MCF 10A (cell line): ENCODE measurements at regions not wholly inside any gene's neighbourhood (a gene's known extent, or its start where the extent isn't known, plus 50 kb on each side); places are given as distances from the start of the nearest gene placed in this dataset.

ENCODE experiments used
- BruUV-seq: library from RNA; stranded (reverse); fragments of 400-500 nt; replicated peaks from 2 replicates; lab custom pipeline; 2021; lab: Mats Ljungman, UMichigan
- CTCF ChIA-PET: fragments of 300-600 bp; sonication (Branson Sonifier 250); formaldehyde crosslinking; extraction: SDS; loops from one replicate; lab custom pipeline; 2021; ENCODE audit warnings: antibody characterized with exemption, inconsistent platforms; lab: Yijun Ruan, JAX
- POLR2A ChIA-PET: fragments of 300-600, 350-650 bp; sonication (Branson Sonifier 250); formaldehyde crosslinking; extraction: SDS; loops from one replicate; lab custom pipeline; 2020; ENCODE audit warnings: antibody characterized with exemption, inconsistent platforms; lab: Yijun Ruan, JAX
- DNase-seq: peaks from one replicate; pipeline ENCODE4 v3.0.0-alpha.2; 2018; ENCODE audit not compliant: unreplicated experiment
- H3K27ac Mint-ChIP-seq: one replicate; pipeline ENCODE4 v1.8.0; 2022; ENCODE audit warnings: mild to moderate bottlenecking, low read depth, mixed read lengths; ENCODE audit not compliant: unreplicated experiment
- H3K27me3 Mint-ChIP-seq: one replicate; pipeline ENCODE4 v1.8.0; 2022; ENCODE audit warnings: mixed read lengths; ENCODE audit not compliant: insufficient read depth, unreplicated experiment
- H3K36me3 Mint-ChIP-seq: one replicate; pipeline ENCODE4 v1.8.0; 2022; ENCODE audit warnings: mild to moderate bottlenecking, moderate library complexity, mixed read lengths; ENCODE audit not compliant: insufficient read depth, unreplicated experiment
- H3K4me1 Mint-ChIP-seq: one replicate; pipeline ENCODE4 v1.8.0; 2022; ENCODE audit warnings: mixed read lengths; ENCODE audit not compliant: insufficient read depth, unreplicated experiment
- H3K4me3 Mint-ChIP-seq: one replicate; pipeline ENCODE4 v1.8.0; 2022; ENCODE audit warnings: mild to moderate bottlenecking, moderate library complexity, mixed read lengths; ENCODE audit not compliant: unreplicated experiment
- H3K9me3 Mint-ChIP-seq: one replicate; pipeline ENCODE4 v1.8.0; 2022; ENCODE audit warnings: mixed read lengths; ENCODE audit not compliant: unreplicated experiment
- CTCF ChIP-seq: fragments of 200-600 bp; IDR thresholded peaks from one replicate; pipeline ENCODE4 v1.8.0; 2022; ENCODE audit warnings: antibody characterized with exemption, mild to moderate bottlenecking; ENCODE audit not compliant: unreplicated experiment
- intact Hi-C: fragments of 100-400 bp; cut with micrococcal nuclease; formaldehyde crosslinking; loops from 2 replicates; pipeline ENCODE4 v1.14.1; 2022

DNA sequence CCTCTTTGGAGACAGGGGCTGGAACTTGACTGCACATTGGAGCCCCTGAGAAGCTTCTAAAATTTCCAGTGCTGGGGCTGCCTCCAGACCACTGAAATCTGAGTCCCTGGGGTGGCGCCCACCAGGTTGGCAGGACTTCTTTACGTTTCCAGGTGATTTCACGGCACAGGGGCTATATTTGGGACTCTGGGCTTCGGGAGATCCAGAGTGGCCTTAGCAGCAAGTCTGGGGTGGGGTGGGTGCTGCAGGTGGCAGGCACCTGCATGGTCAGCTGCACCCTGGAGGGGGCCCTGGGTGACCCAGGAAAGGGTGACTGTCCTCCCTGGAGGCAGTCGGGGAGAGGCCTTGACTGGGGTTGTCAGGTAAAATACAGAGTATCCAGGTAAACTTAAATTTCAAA is 135.5 kb upstream of the PHACTR3 start:
- POLR2A ChIA-PET: interaction anchor here (0.8 kb wide), 1 partner anchor 8 kb away, joined by 3 read pairs; no protein-coding TSS in a partner anchor
- Mint-ChIP-seq H3K4me1 (no peaks in the 10 kb centered on the region), H3K4me3 (no peak overlapping the region), H3K27ac (no peak overlapping the region), H3K9me3 (no peaks in the 10 kb centered on the region), H3K27me3 (peaks cover 63% of the 10 kb centered on the region), H3K36me3 (no peaks in the 10 kb centered on the region)
- TF ChIP-seq CTCF: no peak
- CTCF ChIA-PET: interaction anchor here (0.7 to 1.7 kb wide), 2 partner anchors 11 to 27 kb away, joined by 3 to 8 read pairs; no protein-coding TSS in a partner anchor
- no peak for DNase-seq
- intact Hi-C loops: no loop called here
- BruUV-seq: no TSS peak

- BruUV-seq: no TSS peak
- H3K9me3 Mint-ChIP-seq: no peaks in the 10 kb centered on the region
- H3K36me3 Mint-ChIP-seq: no peaks in the 10 kb centered on the region
- no peak overlapping the region for H3K27ac Mint-ChIP-seq
- peaks cover 63% of the 10 kb centered on the region for H3K27me3 Mint-ChIP-seq
- ChIA-PET CTCF (interaction anchor here (1.1 to 1.7 kb wide), 2 partner anchors 26 to 27 kb away, joined by 3 to 8 read pairs; no protein-coding TSS in a partner anchor), POLR2A (interaction anchor here (0.8 kb wide), 1 partner anchor 9 kb away, joined by 3 read pairs; no protein-coding TSS in a partner anchor)
- H3K4me3 Mint-ChIP-seq: no peak overlapping the region
- intact Hi-C loops: no loop called here
- TF ChIP-seq CTCF: no peak
- H3K4me1 Mint-ChIP-seq: no peaks in the 10 kb centered on the region
- no peak for DNase-seq
Measured at GRCh38 chr20:59469267-59470252, 134.8 kb upstream of the PHACTR3 start.

- Mint-ChIP-seq H3K9me3 (no peaks in the 10 kb centered on the region), H3K27me3 (peaks cover 63% of the 10 kb centered on the region), H3K4me1 (no peaks in the 10 kb centered on the region), H3K4me3 (no peak overlapping the region), H3K36me3 (no peaks in the 10 kb centered on the region), H3K27ac (no peak overlapping the region)
- no TSS peak for BruUV-seq
- intact Hi-C loops: no loop called here
- POLR2A ChIA-PET: no interaction called here
- DNase-seq: no peak
- TF ChIP-seq CTCF: no peak
- CTCF ChIA-PET: interaction anchor here (1.1 to 4.2 kb wide), 2 partner anchors 25 to 26 kb away, joined by 3 to 27 read pairs; no protein-coding TSS in a partner anchor
Measured at GRCh38 chr20:59470521-59470920, 133.8 kb upstream of the PHACTR3 start.
